PFSK-1 (cell line): ENCODE measurements at regions not wholly inside any gene's neighbourhood (a gene's known extent, or its start where the extent isn't known, plus 50 kb on each side); places are given as distances from the start of the nearest gene placed in this dataset.

Source experiments
- POLR2AphosphoS5 ChIP-seq: IDR thresholded peaks from 2 replicates; pipeline ENCODE4 v1.6.1; 2012; ENCODE audit warnings: low read depth, mild to moderate bottlenecking, control low read depth, low read length, moderate library complexity
- SIN3A ChIP-seq: IDR thresholded peaks from 2 replicates; pipeline ENCODE4 v1.6.1; 2012; ENCODE audit warnings: mild to moderate bottlenecking, low read length, moderate library complexity, borderline replicate concordance; ENCODE audit not compliant: insufficient read depth
- TAF1 ChIP-seq: IDR thresholded peaks from 2 replicates; pipeline ENCODE4 v1.6.1; 2012; ENCODE audit warnings: low read length, control low read depth, borderline replicate concordance; ENCODE audit not compliant: insufficient read depth
- TF ChIP-seq, protein P1 (sequence below), 2 experiments: IDR thresholded peaks; 2 replicates each; pipeline versions ENCODE4 v1.6.1 to v1.8.0; 2011 to 2012; ENCODE audit warnings: low read depth in 2 of 2, low read length in 2 of 2, control low read depth in 1 of 2, inconsistent platforms in 1 of 2, mild to moderate bottlenecking in 1 of 2, moderate library complexity in 1 of 2; ENCODE audit not compliant: insufficient read depth in 1 of 2

DNA sequence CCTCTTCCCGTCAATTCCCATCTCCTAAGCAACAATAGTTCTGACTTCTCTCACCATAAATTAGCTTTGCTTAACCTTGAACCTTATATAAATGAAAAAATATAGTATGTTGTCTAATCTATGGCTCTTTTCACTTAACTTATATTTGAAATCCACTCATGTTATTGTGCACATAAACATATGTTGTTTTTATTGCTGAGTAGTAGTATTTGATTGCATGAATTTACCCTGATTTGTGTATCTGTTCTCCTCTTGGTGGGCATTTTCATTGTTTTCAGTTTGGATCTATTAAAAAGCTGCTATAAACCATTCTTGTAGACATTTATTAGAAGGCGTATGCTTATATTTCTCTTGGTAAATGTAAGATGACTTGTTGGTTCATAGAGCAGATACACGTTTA lies 874.3 kb upstream of the ZEB2 start:
- TF ChIP-seq TAF1 (no peak), POLR2AphosphoS5 (no peak), SIN3A (no peak)
- TF ChIP-seq, protein P1, sequence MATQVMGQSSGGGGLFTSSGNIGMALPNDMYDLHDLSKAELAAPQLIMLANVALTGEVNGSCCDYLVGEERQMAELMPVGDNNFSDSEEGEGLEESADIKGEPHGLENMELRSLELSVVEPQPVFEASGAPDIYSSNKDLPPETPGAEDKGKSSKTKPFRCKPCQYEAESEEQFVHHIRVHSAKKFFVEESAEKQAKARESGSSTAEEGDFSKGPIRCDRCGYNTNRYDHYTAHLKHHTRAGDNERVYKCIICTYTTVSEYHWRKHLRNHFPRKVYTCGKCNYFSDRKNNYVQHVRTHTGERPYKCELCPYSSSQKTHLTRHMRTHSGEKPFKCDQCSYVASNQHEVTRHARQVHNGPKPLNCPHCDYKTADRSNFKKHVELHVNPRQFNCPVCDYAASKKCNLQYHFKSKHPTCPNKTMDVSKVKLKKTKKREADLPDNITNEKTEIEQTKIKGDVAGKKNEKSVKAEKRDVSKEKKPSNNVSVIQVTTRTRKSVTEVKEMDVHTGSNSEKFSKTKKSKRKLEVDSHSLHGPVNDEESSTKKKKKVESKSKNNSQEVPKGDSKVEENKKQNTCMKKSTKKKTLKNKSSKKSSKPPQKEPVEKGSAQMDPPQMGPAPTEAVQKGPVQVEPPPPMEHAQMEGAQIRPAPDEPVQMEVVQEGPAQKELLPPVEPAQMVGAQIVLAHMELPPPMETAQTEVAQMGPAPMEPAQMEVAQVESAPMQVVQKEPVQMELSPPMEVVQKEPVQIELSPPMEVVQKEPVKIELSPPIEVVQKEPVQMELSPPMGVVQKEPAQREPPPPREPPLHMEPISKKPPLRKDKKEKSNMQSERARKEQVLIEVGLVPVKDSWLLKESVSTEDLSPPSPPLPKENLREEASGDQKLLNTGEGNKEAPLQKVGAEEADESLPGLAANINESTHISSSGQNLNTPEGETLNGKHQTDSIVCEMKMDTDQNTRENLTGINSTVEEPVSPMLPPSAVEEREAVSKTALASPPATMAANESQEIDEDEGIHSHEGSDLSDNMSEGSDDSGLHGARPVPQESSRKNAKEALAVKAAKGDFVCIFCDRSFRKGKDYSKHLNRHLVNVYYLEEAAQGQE (IDR thresholded peaks at IDR 0.05; ENCODE audit: insufficient read depth in 1 of 2, low read depth in 2 of 2, low read length in 2 of 2): no peak
